ENCODE measurements at regions not wholly inside any gene's neighbourhood (a gene's known extent, or its start where the extent isn't known, plus 50 kb on each side); places are given as distances from the start of the nearest gene placed in this dataset.

- TF ChIP-seq POLR2A (IDR thresholded peaks at IDR 0.05) (no peak), CTCF (IDR thresholded peaks at IDR 0.05) (no peak)
Measured at GRCh38 chr15:94059013-94059587, 172.3 kb upstream of the MCTP2 start.
